HG03558 (cell line): ENCODE measurements at regions not wholly inside any gene's neighbourhood (a gene's known extent, or its start where the extent isn't known, plus 50 kb on each side); places are given as distances from the start of the nearest gene placed in this dataset.

Experiments
- ATAC-seq: cut with Tn5 transposase; IDR thresholded peaks from one replicate; pipeline ENCODE4 v1.9.1; 2021; ENCODE audit warnings: moderate number of reproducible peaks; ENCODE audit not compliant: unreplicated experiment; ENCODE audit errors: extremely low read depth

- ATAC-seq = no peak
Measured at GRCh38 chr12:11946161-11946560, 124.6 kb upstream of the BCL2L14 start.

- no peak for ATAC-seq
Measured at GRCh38 chr12:11947213-11947612, 123.5 kb upstream of the BCL2L14 start.

- no peak for ATAC-seq
Measured at GRCh38 chr12:11949738-11950411, 120.9 kb upstream of the BCL2L14 start.

GRCh38 chr12:11951209-11951608, 119.5 kb upstream of the BCL2L14 start:
- ATAC-seq = no peak

- ATAC-seq = no peak
Measured at GRCh38 chr12:11953523-11953922, 117.2 kb upstream of the BCL2L14 start.

- ATAC-seq = no peak
Measured at GRCh38 chr12:11954181-11954580, 116.6 kb upstream of the BCL2L14 start.

- ATAC-seq = no peak
Measured at GRCh38 chr12:11958221-11959091, 112.3 kb upstream of the BCL2L14 start.

- ATAC-seq = no peak
Measured at GRCh38 chr12:11959117-11959823, 111.5 kb upstream of the BCL2L14 start.

GRCh38 chr12:11960646-11961045, 110.1 kb upstream of the BCL2L14 start:
- no peak for ATAC-seq

- ATAC-seq = no peak
Measured at GRCh38 chr12:11961686-11962085, 109.1 kb upstream of the BCL2L14 start.

- ATAC-seq = no peak
Measured at GRCh38 chr12:11962860-11963259, 107.9 kb upstream of the BCL2L14 start.

- ATAC-seq = no peak
Measured at GRCh38 chr12:11963841-11964471, 106.8 kb upstream of the BCL2L14 start.

- ATAC-seq = no peak
Measured at GRCh38 chr12:11965258-11965910, 105.4 kb upstream of the BCL2L14 start.

GRCh38 chr12:11967376-11968047, 103.2 kb upstream of the BCL2L14 start:
- no peak for ATAC-seq

- no peak for ATAC-seq
Measured at GRCh38 chr12:11968048-11968383, 102.7 kb upstream of the BCL2L14 start.

- no peak for ATAC-seq
Measured at GRCh38 chr12:11968516-11968915, 102.2 kb upstream of the BCL2L14 start.

GRCh38 chr12:11969437-11970154, 101.1 kb upstream of the BCL2L14 start:
- ATAC-seq = peak; percentile 75

- no peak for ATAC-seq
Measured at GRCh38 chr12:11970155-11970520, 100.6 kb upstream of the BCL2L14 start.

- no peak for ATAC-seq
Measured at GRCh38 chr12:11973396-11973795, 97.3 kb upstream of the BCL2L14 start.
